T47D (cell line): ENCODE measurements at regions not wholly inside any gene's neighbourhood (a gene's known extent, or its start where the extent isn't known, plus 50 kb on each side); places are given as distances from the start of the nearest gene placed in this dataset.
A peak's percentile ranks its signal among the peaks of the same experiment; 100 is the strongest.

Experiments
- DNase-seq, 2 experiments: peaks; one replicate each; pipeline versions ENCODE4 v3.0.0 to v3.0.0-alpha.2; 2011 to 2012; ENCODE audit warnings: low read depth in 1 of 2, low spot score in 1 of 2
- JUND ChIP-seq: IDR thresholded peaks from 2 replicates; pipeline ENCODE4 v1.6.1; 2012; ENCODE audit warnings: low read depth
- in situ Hi-C: cut with HindIII; loops from 2 replicates; pipeline ENCODE4 v1.10.0; 2016; ENCODE audit warnings: low sequenced_read_pairs, low pct_unique_long_range_greater_than_20kb

DNA sequence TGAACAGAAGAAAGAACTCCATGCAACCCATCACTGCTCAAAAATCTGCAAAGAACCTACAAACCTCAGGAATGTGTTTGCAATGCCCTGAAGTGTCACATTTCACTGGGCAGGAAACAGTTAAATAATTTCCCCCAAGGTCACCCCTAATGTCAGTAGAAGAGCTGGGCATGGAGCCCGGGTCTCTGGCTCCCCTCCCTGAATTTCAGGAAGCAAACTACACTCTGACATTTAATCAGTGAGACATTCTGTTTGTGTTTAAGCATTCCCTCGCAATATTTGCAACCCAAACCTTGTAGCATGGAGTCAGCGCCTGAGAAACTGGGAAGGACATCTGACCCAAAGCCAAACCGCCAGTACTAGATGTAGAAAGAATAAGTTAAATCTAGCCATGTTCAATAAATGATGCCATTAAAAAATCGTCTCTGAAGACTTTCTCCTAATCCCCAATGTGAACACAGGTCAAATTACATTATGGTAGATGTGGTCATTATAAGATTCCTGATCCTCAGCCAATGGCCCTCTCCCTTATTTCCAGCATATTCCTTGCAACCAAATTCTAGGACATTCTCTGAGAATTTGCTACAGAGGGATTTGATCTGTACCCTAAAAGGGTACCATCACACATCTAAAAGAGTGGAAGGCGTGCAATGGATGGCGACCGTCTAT, 91.2 kb upstream of the ADTRP start:
- no peak for TF ChIP-seq JUND
- in situ Hi-C loops = no loop called here
- DNase-seq = no peak

DNA sequence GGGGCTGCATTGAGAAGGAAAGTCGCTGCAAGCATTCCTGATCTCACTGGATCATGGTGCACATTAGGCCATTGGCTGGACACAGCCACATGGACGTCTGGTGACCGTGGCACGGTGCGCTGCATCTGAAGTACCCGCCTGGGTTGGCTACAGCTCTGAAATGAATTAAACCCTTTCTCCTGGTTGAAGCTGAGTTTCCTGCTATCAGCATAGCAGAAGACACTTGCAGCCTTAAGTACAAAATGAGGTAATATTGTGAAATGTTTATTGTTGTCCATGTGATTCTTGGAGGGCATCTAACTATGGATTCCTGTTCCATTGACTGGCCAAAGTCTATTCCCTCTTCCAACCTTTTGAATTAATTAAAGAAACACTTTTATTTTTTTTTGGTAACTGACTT, 89.8 kb upstream of the ADTRP start:
- no peak for DNase-seq
- in situ Hi-C loops = no loop called here

DNA sequence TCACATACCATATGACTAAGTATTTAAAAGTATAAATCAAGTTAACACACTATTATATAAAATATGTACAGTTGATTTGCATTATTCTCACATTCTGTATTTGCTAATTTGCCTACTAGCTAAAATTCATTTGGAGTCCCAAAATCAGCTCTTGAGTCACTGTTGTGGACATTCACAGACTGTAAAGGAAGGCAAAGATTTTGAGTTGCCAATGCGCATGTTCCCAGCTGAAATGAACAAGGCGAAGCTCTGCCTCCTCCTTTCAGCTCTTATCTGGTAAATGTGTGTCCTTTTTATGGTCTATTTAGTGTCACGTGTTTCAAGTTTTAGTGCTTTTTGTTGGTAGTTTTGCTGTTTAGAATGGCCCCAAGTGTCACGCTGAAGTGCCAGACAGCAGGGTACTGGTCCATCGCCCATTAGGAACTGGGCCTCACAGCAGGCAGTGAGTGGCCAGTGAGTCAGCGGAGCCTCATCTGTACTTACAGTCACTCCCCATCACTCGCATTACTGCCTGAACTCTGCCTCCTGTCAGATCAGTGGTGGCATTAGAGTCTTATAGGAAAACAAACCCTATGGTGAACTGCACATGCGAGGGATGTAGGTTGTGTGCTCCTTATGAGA, 87.2 kb upstream of the ADTRP start:
- no peak for TF ChIP-seq JUND
- in situ Hi-C loops = no loop called here
- DNase-seq = no peak

More for the DNA sequence above, 89.8 kb upstream of the ADTRP start:
- TF ChIP-seq JUND = no peak

DNA sequence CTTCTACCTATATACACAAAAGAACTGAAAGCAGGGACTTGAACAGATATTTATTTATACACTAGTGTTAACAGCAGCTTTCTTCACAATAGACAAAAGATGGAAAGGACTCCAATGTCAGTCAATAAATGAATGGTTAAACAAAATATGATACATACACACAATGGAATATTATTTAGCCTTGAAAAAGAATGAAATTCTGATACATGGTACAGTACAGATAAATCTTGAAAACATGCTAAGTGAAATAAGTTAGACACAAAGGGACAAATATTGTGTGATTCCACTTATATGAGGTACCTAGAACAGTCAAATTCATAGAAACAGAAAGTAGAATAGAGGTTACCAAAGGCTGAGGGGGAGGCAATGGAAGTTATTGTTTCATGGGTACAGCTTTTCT, 79.8 kb upstream of the ADTRP start:
- in situ Hi-C loops = no loop called here
- no peak for TF ChIP-seq JUND
- no peak for DNase-seq

DNA sequence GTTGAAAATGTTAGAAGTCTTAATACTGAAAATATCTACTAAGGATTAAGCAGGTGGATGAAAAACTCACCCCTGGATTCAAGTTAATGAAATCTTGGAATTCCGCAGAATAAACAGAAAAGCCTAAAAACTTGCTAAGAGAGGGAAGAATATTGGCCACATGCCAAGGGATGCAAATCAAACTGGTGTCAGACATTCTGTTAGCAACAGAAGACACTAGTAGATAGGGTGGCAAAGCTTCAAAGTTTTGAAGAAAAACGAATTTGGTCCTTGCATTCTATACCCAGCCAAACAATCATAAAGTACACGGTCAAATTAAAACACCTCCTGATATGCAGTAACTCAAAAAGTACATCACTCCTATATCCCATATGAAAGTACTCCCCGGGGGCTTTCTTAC, 77.1 kb upstream of the ADTRP start:
- TF ChIP-seq JUND = no peak
- in situ Hi-C loops = no loop called here
- no peak for DNase-seq

DNA sequence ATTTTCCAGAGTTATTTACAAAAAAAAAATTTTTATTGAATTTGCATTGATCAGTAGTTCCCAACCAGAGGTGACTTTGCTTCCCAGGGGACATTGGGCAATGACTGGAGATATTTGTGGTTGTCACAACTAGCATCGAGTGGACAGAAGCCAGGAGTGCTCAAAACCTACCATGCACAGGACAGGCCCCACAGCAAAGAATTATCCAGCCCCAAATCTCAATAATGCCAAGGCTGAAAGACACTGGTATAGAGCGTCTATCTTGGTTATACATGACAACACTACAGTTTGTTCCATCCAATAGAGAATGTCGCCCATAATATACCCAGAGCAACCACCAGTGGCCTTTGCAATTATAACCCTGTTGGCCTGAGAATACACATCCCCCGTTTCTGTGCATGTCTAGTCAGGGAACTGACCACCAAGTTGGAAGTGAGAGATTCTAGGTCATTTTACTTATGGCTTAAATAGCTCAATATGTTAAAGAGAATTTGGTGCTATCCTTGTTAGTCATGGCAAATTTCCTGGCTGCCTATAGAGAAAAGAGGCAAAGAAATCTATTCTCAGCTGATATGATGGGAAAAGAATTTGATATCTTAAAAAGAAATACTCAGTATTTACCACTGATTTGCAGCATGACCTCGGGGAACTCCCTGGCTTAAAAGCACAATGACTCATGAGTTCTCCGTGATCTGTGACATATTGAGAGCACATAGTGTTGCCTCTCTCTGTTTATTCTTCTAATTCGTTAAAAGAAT, 76.0 kb upstream of the ADTRP start:
- in situ Hi-C loops = no loop called here
- TF ChIP-seq JUND = no peak
- DNase-seq = peak in 1 of 2 experiments; percentile 24

DNA sequence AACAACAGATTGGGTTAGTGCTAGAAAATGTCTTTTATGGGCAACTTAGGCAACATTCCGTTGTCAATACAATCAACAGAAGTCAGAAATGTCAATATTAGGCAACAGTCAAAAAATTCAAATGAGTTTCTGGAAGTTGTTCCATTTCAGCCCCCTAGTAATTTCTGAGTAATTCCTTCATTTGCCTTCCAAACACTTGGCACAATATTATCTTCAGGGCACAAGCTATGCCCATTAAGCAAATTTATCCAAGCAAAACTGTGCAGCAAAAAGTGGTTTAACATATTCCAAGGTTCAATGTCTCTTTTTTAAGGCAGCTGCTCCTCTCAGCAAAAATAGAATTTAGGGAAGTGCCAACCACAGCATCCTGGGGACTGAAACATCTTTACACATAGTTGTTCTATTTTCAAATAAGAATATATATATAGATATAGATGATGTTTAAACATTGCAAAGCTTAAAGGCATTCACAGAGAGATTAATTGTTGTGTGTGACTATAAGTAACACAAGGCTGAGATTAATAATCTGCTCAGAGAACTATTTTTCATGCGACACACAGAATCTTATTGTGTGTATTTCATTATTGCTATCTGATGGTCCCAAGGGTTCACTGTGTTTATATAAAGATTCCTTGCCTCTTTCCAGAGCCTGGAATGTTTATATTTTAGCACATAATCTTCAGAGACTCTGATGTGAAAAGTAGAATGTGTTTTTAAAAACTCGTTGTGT, 75.2 kb upstream of the ADTRP start:
- TF ChIP-seq JUND = peak; percentile 51
- peak in 1 of 2 experiments; percentile 24 for DNase-seq
- in situ Hi-C loops = no loop called here

DNA sequence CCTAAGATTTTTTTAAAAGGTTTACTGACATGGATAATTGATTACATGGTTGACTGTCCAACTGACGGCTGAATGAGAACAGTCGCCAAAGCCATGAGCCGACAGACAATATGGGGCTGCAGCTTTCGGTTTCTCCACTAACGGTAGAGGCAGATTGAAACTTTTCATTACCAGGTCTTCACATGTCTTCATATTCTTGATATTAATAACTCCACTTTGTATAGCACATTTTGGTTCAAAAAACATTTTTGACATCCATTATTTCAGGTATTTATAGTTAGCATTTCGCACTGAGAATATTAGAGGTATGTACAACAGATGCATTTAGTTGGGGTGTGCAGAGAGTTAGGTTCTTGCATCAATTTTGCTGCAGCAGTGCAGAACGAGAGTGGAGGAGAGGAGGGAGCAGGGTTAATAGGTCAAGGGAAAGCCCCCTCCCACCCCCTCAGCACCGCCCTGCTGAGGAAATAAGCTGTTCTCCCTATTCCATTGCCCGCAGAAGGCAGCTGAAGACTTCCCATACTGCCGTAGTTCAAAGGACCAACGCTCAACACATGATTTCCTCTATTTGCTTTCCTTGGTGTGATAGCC, 73.6 kb upstream of the ADTRP start:
- in situ Hi-C loops = no loop called here

DNA sequence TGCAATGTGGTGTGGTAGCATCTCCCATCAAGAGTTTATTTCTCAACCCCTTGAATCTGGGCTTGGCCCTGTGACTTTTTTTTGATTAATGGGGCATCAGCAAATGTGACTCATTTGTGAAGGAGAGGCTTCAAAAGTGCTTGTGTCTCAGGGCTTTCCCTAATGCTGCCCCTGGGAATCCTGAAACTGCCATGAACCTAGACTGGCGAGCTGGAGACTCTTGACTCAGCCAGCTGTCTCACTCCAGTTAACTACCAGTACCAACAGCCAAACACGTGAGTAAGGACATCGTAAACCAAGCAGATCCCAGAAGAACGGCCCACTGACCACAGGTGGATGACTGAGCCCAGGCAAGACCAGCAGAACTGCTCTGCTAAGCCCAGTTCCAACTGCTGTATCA, 72.8 kb upstream of the ADTRP start:
- TF ChIP-seq JUND = no peak
- in situ Hi-C loops = no loop called here
- DNase-seq = no peak

More for the DNA sequence above, 73.6 kb upstream of the ADTRP start:
- no peak for DNase-seq
- TF ChIP-seq JUND = no peak

DNA sequence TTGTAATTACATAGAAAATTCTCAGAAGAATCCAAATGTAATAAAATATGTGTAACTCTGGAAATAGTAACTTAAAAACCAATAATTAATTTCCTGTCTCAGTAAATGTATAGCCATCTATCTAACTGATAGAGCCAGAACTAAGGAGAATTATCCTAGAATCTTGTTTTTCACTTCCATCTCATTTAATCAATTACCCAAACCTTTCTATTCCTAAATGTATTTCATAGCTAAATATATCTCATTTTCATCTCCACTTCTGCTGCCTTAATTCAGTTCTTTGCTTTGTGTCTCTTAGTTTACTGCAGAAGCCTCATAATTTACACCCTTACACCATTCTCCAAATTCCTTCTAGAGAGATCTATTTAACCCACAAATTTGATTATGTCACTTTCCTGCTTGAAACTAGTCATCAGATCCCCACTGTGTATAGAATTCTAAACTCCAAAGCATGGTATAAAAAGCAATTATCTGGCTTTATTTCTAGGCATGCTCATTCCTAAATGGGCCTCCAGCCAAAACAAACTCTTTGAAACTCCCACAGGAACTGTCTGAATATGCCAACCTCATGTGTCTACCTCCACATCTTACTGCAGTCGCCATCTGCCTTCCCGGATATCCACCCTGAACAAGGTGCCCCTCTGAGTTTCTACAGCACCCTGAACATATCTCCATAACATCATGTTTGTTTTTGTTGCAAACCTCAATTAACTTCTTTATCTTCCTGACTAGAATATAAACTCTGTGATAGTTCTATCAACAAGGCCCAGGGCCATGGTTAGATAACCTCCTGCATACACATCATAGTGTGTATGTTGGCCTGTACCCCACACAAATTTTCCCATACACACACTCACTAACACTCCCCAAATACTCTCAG, 70.5 kb upstream of the ADTRP start:
- in situ Hi-C loops = no loop called here
- DNase-seq = peak in 1 of 2 experiments; percentile 10
- no peak for TF ChIP-seq JUND

DNA sequence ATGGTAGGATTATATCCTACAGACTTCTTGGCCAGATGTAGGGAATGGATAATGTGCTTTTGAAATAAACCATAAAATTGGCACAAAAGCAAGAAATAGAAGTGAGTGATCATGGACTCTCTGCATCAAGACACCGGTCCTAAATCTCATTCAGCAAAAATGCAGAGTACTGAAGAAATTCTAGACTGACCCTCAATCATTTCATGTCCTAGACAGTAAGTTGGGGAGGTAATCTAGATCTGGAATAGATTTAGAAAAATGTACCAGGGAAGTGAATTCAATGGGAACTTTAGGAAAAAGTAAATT, 69.7 kb upstream of the ADTRP start:
- in situ Hi-C loops = no loop called here
- no peak for TF ChIP-seq JUND
- no peak for DNase-seq
